K562 (cell line): ENCODE measurements at regions not wholly inside any gene's neighbourhood (a gene's known extent, or its start where the extent isn't known, plus 50 kb on each side); places are given as distances from the start of the nearest gene placed in this dataset.

Experiments
- ATAC-seq: fragments of 200-7000 bp; cut with Tn5 transposase; 3 replicates; pipeline ENCODE4 v1.9.1; 2020; ENCODE audit warnings: moderate library complexity
- BruUV-seq: library from RNA; stranded (reverse); fragments of 400-500 nt; replicated peaks from 2 replicates; lab custom pipeline; 2021; lab: Mats Ljungman, UMichigan
- CTCF ChIA-PET: fragments of 300-600 bp; formaldehyde crosslinking; extraction: SDS; loops from one replicate; lab custom pipeline; 2021; ENCODE audit warnings: low intra/inter-chr PET ratio; lab: Yijun Ruan, JAX
- POLR2A ChIA-PET: fragments of 300-600, 350-650 bp; sonication (Branson Sonifier 250); formaldehyde crosslinking; extraction: SDS; loops from one replicate; lab custom pipeline; 2021; ENCODE audit warnings: antibody characterized with exemption, inconsistent platforms; lab: Yijun Ruan, JAX
- DNase-seq, 4 experiments: peaks; one replicate each; pipeline versions ENCODE4 v3.0.0 to v3.0.0-alpha.2; 2011 to 2018; ENCODE audit warnings: low spot score in 3 of 4, mixed read lengths in 3 of 4; ENCODE audit errors: extremely low read depth in 1 of 4
- FAIRE-seq: peaks from 2 replicates; lab custom pipeline; 2011; peaks lifted over from hg19 to GRCh38; lab: Jason Lieb, UNC
- H2AFZ ChIP-seq: 2 replicates; pipeline ENCODE4 v1.6.0; 2011; ENCODE audit warnings: low read depth, low read length, control low read depth, inconsistent platforms
- H3K27ac ChIP-seq: fragments of 200-600 bp; 3 replicates; pipeline ENCODE4 v1.8.0; 2011; ENCODE audit warnings: low read depth, mild to moderate bottlenecking, control low read depth, inconsistent platforms, low read length, moderate library complexity, mixed read lengths; ENCODE audit errors: extremely low read depth
- H3K27me3 ChIP-seq, 2 experiments: fragments of 300-600 bp in 1 of 2; 2 replicates in 1 of 2; 3 replicates in 1 of 2; pipeline versions ENCODE4 v1.6.0 to v1.8.0; 2011; ENCODE audit warnings: inconsistent platforms in 2 of 2, low read length in 2 of 2, mild to moderate bottlenecking in 1 of 2, mixed read lengths in 1 of 2, moderate library complexity in 1 of 2; ENCODE audit not compliant: control insufficient read depth in 2 of 2, insufficient read depth in 2 of 2
- H3K36me3 ChIP-seq: fragments of 300-600 bp; 3 replicates; pipeline ENCODE4 v1.8.0; 2011; ENCODE audit warnings: mild to moderate bottlenecking, low read length, inconsistent platforms; ENCODE audit not compliant: control insufficient read depth, insufficient read depth
- H3K4me1 ChIP-seq, 2 experiments: fragments of 200-600 bp in 1 of 2; replicated peaks in 1 of 2; 2 replicates in 1 of 2; 3 replicates in 1 of 2; pipeline versions ENCODE4 v1.5.1 to v1.8.0; 2011; ENCODE audit warnings: inconsistent platforms in 2 of 2, low read length in 2 of 2, mild to moderate bottlenecking in 1 of 2, mixed read lengths in 1 of 2, moderate library complexity in 1 of 2; ENCODE audit not compliant: control insufficient read depth in 2 of 2, insufficient read depth in 2 of 2
- H3K4me2 ChIP-seq: 2 replicates; pipeline ENCODE4 v1.6.1; 2011; ENCODE audit warnings: low read length, control low read depth, inconsistent platforms, mixed read lengths; ENCODE audit not compliant: insufficient read depth
- H3K4me3 ChIP-seq: fragments of 200-600 bp; sonication (generic), shearing (Covaris generic); 2 replicates; pipeline ENCODE4 v1.5.1; 2016; ENCODE audit warnings: control low read depth, inconsistent platforms
- H3K79me2 ChIP-seq: fragments of 200-600 bp; 3 replicates; pipeline ENCODE4 v1.8.0; 2011; ENCODE audit warnings: low read length, inconsistent platforms; ENCODE audit not compliant: control insufficient read depth, insufficient read depth
- H3K9ac ChIP-seq, 2 experiments: 2 replicates each; pipeline versions ENCODE4 v1.6.0 to v1.6.1; 2011; ENCODE audit warnings: low read depth in 2 of 2, low read length in 2 of 2, control low read depth in 1 of 2, inconsistent platforms in 1 of 2, mild to moderate bottlenecking in 1 of 2, mixed read lengths in 1 of 2; ENCODE audit not compliant: insufficient read depth in 1 of 2
- H3K9me1 ChIP-seq: one replicate; pipeline ENCODE4 v1.6.0; 2011; ENCODE audit warnings: inconsistent platforms, mild to moderate bottlenecking, low read length, moderate library complexity; ENCODE audit not compliant: control insufficient read depth, insufficient read depth
- H3K9me3 ChIP-seq: replicated peaks from 2 replicates; pipeline ENCODE4 v1.5.1; 2011; ENCODE audit warnings: low read depth, low read length, inconsistent platforms; ENCODE audit not compliant: control insufficient read depth, insufficient read depth
- H4K20me1 ChIP-seq: replicated peaks from 2 replicates; pipeline ENCODE4 v1.6.1; 2011; ENCODE audit warnings: low read length, inconsistent platforms, mixed read lengths; ENCODE audit not compliant: control insufficient read depth, insufficient read depth
- CBFA2T3 ChIP-seq: fragments of 450-650 bp; IDR thresholded peaks from 2 replicates; pipeline ENCODE4 v1.6.1; 2017
- CBX3 ChIP-seq, 2 experiments: IDR thresholded peaks; 1 replicate in 1 of 2; 2 replicates in 1 of 2; pipeline ENCODE4 v1.6.1; 2012; ENCODE audit warnings: inconsistent platforms in 2 of 2, low read length in 2 of 2, borderline replicate concordance in 1 of 2, control low read depth in 1 of 2
- CREB1 ChIP-seq, 2 experiments: sonication (generic) in 1 of 2; formaldehyde crosslinking in 1 of 2; IDR thresholded peaks; 2 replicates each; pipeline versions ENCODE4 v1.6.1 to v1.8.0; 2012 to 2022; ENCODE audit warnings: inconsistent platforms in 1 of 2, mild to moderate bottlenecking in 1 of 2, missing genetic modification reagents in 1 of 2, moderate library complexity in 1 of 2
- HDAC6 ChIP-seq: IDR thresholded peaks from 2 replicates; pipeline ENCODE4 v1.6.1; 2012; ENCODE audit warnings: low read depth, mild to moderate bottlenecking, control low read depth, inconsistent platforms, low read length, moderate library complexity
- IRF2 ChIP-seq: sonication (generic); formaldehyde crosslinking; IDR thresholded peaks from 2 replicates; pipeline ENCODE4 v1.8.1; 2022; ENCODE audit warnings: mild to moderate bottlenecking, missing genetic modification reagents
- KLF13 ChIP-seq: fragments of 450-650 bp; IDR thresholded peaks from 2 replicates; pipeline ENCODE4 v1.6.1; 2016; ENCODE audit warnings: missing genetic modification characterization, low read depth, mild to moderate bottlenecking, missing compliant biosample characterization, moderate library complexity, borderline replicate concordance
- KLF6 ChIP-seq: fragments of 250-450 bp; sonication (Bioruptor Pico); IDR thresholded peaks from 2 replicates; pipeline ENCODE4 v1.4.0; 2020; ENCODE audit warnings: mild to moderate bottlenecking, moderate library complexity, borderline replicate concordance
- NFRKB ChIP-seq: fragments of 450-650 bp; IDR thresholded peaks from 2 replicates; pipeline ENCODE4 v1.6.1; 2016; ENCODE audit warnings: low read depth
- SREBF1 ChIP-seq: fragments of 150-350 bp; IDR thresholded peaks from 2 replicates; pipeline ENCODE4 v1.6.1; 2014; ENCODE audit warnings: antibody characterized with exemption, low read depth, low read length, borderline replicate concordance
- ZNF584 ChIP-seq: fragments of 200-800 bp; sonication (Bioruptor generic); IDR thresholded peaks from 2 replicates; pipeline ENCODE4 v1.6.1; 2016; ENCODE audit warnings: low read depth, mild to moderate bottlenecking, missing genetic modification characterization, missing compliant biosample characterization
- WGBS: fragments of 100-300 bp; shearing (Covaris generic); methylation state at CpG from one replicate; pipeline ENCODE4 v1.1.6; 2016; ENCODE audit warnings: low coverage, mixed read lengths; ENCODE audit not compliant: insufficient coverage; ENCODE audit errors: missing lambda C conversion rate; 5-methylcytosine and 5-hydroxymethylcytosine counted together
- in situ Hi-C: fragments of 300-500 bp; cut with MboI; formaldehyde crosslinking; loops from 4 replicates; pipeline ENCODE4 v1.15.0; 2018; ENCODE audit warnings: inconsistent platforms, mixed read lengths
- intact Hi-C: fragments of 100-400 bp; cut with micrococcal nuclease; formaldehyde crosslinking; loops from 2 replicates; pipeline ENCODE4 v1.14.2; 2022
- TF ChIP-seq, protein P1 (sequence below): fragments of 250-450 bp; sonication (Bioruptor Pico); IDR thresholded peaks from 2 replicates; pipeline ENCODE4 v1.4.0; 2020; ENCODE audit warnings: borderline replicate concordance
- TF ChIP-seq, protein P2 (sequence below): fragments of 250-450 bp; sonication (Bioruptor Pico); IDR thresholded peaks from 2 replicates; pipeline ENCODE4 v1.5.0; 2021
- TF ChIP-seq, protein P3 (sequence below): sonication (generic); formaldehyde crosslinking; IDR thresholded peaks from 2 replicates; pipeline ENCODE4 v1.8.0; 2022; ENCODE audit warnings: mild to moderate bottlenecking, low read depth, missing genetic modification reagents

DNA sequence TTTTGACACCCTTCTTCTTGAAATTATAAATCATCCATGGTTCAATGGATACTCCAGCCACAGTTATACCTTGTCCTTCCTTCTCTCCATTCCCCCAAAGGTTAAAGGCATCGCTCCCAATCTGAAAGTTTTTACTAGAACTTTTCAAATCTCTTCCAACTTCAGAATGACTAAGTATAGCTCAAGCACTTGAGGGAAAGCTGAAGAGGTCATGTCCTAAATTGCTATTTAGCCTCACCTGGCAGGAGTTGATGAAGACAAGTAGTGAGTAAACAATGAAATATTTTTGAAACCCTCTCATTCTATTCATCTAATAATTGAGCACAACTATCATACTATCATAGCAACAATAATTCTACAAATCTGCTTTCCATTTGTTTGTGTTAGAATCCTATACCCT, 167.8 kb downstream of the HNMT start:
- H2AFZ ChIP-seq, result no peak overlapping the region
- no peak overlapping the region for H3K27ac ChIP-seq
- CTCF ChIA-PET, result no interaction called here
- no peak overlapping the region for H3K4me2 ChIP-seq
- 0% methylated on average over 1 of the region's 1 CpG for WGBS
- no peak overlapping the region for H3K9ac ChIP-seq
- POLR2A ChIA-PET, result no interaction called here
- H3K36me3 ChIP-seq, result no peaks in the 10 kb centered on the region
- DNase-seq (no peak), FAIRE-seq (no peak), ATAC-seq (no peak)
- no peaks in the 10 kb centered on the region for H3K27me3 ChIP-seq
- no peaks in the 10 kb centered on the region for H4K20me1 ChIP-seq
- no peaks in the 10 kb centered on the region for H3K4me1 ChIP-seq
- no peaks in the 10 kb centered on the region for H3K9me3 ChIP-seq
- H3K4me3 ChIP-seq, result no peak overlapping the region
- H3K79me2 ChIP-seq, result no peaks in the 10 kb centered on the region
- in situ Hi-C loops (no loop called here), intact Hi-C loops (no loop called here)
- H3K9me1 ChIP-seq, result no peaks in the 10 kb centered on the region
- TF ChIP-seq KLF6 (CRISPR knock-in tag) (no peak), ZNF584 (CRISPR knock-in tag) (no peak), NFRKB (no peak), HDAC6 (no peak), CBX3 (IDR thresholded peaks at IDR 0.05; ENCODE audit: borderline replicate concordance in 1 of 2, low read length in 2 of 2) (no peak), CBFA2T3 (no peak), KLF13 (tag) (no peak), IRF2 (CRISPR knock-in tag) (no peak), SREBF1 (no peak), CREB1 (IDR thresholded peaks at IDR 0.05) (no peak), CREB1 (CRISPR knock-in tag; IDR thresholded peaks at IDR 0.05) (no peak)
- TF ChIP-seq, protein P1, sequence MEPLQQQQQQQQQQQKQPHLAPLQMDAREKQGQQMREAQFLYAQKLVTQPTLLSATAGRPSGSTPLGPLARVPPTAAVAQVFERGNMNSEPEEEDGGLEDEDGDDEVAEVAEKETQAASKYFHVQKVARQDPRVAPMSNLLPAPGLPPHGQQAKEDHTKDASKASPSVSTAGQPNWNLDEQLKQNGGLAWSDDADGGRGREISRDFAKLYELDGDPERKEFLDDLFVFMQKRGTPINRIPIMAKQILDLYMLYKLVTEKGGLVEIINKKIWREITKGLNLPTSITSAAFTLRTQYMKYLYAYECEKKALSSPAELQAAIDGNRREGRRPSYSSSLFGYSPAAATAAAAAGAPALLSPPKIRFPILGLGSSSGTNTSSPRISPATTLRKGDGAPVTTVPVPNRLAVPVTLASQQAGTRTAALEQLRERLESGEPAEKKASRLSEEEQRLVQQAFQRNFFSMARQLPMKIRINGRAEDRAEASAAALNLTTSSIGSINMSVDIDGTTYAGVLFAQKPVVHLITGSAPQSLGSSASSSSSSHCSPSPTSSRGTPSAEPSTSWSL (CRISPR knock-in tag), result no peak
- TF ChIP-seq, protein P2, sequence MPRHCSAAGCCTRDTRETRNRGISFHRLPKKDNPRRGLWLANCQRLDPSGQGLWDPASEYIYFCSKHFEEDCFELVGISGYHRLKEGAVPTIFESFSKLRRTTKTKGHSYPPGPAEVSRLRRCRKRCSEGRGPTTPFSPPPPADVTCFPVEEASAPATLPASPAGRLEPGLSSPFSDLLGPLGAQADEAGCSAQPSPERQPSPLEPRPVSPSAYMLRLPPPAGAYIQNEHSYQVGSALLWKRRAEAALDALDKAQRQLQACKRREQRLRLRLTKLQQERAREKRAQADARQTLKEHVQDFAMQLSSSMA (CRISPR knock-in tag), result no peak
- TF ChIP-seq, protein P3, sequence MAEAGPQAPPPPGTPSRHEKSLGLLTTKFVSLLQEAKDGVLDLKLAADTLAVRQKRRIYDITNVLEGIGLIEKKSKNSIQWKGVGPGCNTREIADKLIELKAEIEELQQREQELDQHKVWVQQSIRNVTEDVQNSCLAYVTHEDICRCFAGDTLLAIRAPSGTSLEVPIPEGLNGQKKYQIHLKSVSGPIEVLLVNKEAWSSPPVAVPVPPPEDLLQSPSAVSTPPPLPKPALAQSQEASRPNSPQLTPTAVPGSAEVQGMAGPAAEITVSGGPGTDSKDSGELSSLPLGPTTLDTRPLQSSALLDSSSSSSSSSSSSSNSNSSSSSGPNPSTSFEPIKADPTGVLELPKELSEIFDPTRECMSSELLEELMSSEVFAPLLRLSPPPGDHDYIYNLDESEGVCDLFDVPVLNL (CRISPR knock-in tag), result no peak
- no TSS peak for BruUV-seq
